ENCODE measurements at regions not wholly inside any gene's neighbourhood (a gene's known extent, or its start where the extent isn't known, plus 50 kb on each side); places are given as distances from the start of the nearest gene placed in this dataset.
"Not testable (repeated sequence)": the region's sequence is repeated elsewhere in the genome, so short reads cannot be mapped to it uniquely, and the experiment has no call there.

GRCh38 chr13:40371531-40372125, 294.8 kb downstream of the FOXO1 start:
- H3K4me3 ChIP-seq (ENCODE audit: severe bottlenecking) = no peak overlapping the region
- DNase-seq (ENCODE audit: low spot score) (no peak), ATAC-seq (ENCODE audit: low read depth) (no peak)
- no peaks in the 10 kb centered on the region for H3K36me3 ChIP-seq (ENCODE audit: low read depth)
- no peaks in the 10 kb centered on the region for H3K27me3 ChIP-seq (ENCODE audit: insufficient read depth, poor library complexity, severe bottlenecking)
- no peaks in the 10 kb centered on the region for H3K9me3 ChIP-seq (ENCODE audit: severe bottlenecking)
- H3K27ac ChIP-seq (ENCODE audit: poor library complexity, severe bottlenecking) = no peak overlapping the region
- H3K4me1 ChIP-seq (ENCODE audit: insufficient read depth, poor library complexity, severe bottlenecking) = no peaks in the 10 kb centered on the region
- TF ChIP-seq, protein P1, sequence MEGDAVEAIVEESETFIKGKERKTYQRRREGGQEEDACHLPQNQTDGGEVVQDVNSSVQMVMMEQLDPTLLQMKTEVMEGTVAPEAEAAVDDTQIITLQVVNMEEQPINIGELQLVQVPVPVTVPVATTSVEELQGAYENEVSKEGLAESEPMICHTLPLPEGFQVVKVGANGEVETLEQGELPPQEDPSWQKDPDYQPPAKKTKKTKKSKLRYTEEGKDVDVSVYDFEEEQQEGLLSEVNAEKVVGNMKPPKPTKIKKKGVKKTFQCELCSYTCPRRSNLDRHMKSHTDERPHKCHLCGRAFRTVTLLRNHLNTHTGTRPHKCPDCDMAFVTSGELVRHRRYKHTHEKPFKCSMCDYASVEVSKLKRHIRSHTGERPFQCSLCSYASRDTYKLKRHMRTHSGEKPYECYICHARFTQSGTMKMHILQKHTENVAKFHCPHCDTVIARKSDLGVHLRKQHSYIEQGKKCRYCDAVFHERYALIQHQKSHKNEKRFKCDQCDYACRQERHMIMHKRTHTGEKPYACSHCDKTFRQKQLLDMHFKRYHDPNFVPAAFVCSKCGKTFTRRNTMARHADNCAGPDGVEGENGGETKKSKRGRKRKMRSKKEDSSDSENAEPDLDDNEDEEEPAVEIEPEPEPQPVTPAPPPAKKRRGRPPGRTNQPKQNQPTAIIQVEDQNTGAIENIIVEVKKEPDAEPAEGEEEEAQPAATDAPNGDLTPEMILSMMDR (IDR thresholded peaks at IDR 0.05; ENCODE audit: poor library complexity, severe bottlenecking) = no peak

DNA sequence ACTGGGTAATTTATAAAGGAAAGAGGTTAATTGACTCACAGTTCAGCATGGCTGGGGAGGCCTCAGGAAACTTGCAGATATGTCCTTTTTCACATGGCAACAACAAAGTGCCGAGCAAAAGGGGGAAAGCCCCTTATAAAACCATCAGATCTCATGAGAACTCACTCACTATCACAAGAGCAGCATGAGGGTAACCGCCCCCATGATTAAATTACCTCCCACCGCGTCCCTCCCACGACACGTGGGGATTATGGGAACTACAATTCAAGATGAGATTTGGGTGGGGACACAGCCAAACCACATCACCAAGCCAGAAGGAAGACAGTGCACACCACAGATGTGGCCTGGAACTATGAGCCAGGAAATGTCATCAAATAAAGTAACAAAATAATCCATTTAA, 292.8 kb downstream of the FOXO1 start:
- H3K4me3 ChIP-seq (ENCODE audit: severe bottlenecking) = not testable (repeated sequence)

GRCh38 chr13:40375489-40376171, 290.8 kb downstream of the FOXO1 start:
- no peaks in the 10 kb centered on the region for H3K4me1 ChIP-seq (ENCODE audit: insufficient read depth, poor library complexity, severe bottlenecking)
- H3K9me3 ChIP-seq (ENCODE audit: severe bottlenecking) = no peaks in the 10 kb centered on the region
- no peak overlapping the region for H3K4me3 ChIP-seq (ENCODE audit: severe bottlenecking)
- H3K27me3 ChIP-seq (ENCODE audit: insufficient read depth, poor library complexity, severe bottlenecking) = no peaks in the 10 kb centered on the region
- DNase-seq (ENCODE audit: low spot score) = no peak
- no peaks in the 10 kb centered on the region for H3K36me3 ChIP-seq (ENCODE audit: low read depth)
- ATAC-seq (ENCODE audit: low read depth) = no peak
- TF ChIP-seq, protein P1 (IDR thresholded peaks at IDR 0.05; ENCODE audit: poor library complexity, severe bottlenecking) = no peak
- no peak overlapping the region for H3K27ac ChIP-seq (ENCODE audit: poor library complexity, severe bottlenecking)

More for the DNA sequence above, 292.8 kb downstream of the FOXO1 start:
- H3K27me3 ChIP-seq (ENCODE audit: insufficient read depth, poor library complexity, severe bottlenecking); ATAC-seq (ENCODE audit: low read depth); H3K36me3 ChIP-seq (ENCODE audit: low read depth); H3K9me3 ChIP-seq (ENCODE audit: severe bottlenecking); H3K27ac ChIP-seq (ENCODE audit: poor library complexity, severe bottlenecking); DNase-seq (ENCODE audit: low spot score); H3K4me1 ChIP-seq (ENCODE audit: insufficient read depth, poor library complexity, severe bottlenecking): not testable (repeated sequence)

DNA sequence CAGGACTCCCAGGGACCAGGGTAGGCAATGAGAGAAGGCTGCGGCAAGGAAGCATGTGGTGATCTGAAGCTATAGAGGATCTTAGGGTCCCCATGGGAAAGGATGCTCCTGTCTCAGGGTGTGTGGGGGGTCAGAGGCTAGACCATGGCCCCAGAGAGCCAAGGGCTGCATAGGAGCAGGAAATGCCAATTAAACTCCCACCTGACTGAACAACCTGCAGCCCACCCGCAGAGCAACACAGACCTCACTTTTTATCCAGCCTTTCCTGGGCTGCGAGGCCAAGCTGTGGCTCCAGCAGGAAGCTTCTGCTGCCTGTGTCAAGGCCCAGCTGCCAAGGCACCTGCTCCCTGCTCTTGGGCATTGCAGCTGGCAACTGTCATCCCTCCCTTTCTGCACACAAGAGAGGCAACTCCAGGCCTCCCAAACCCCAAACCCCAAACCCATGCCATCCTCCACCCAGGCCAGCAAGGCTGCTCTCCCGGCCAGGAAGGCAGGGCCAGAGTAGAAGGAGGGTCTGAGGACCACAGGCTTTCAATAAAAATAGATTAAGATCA, 290.1 kb downstream of the FOXO1 start:
- Histone ChIP-seq H3K4me3 (ENCODE audit: severe bottlenecking) (no peak overlapping the region), H3K36me3 (ENCODE audit: low read depth) (no peaks in the 10 kb centered on the region), H3K4me1 (ENCODE audit: insufficient read depth, poor library complexity, severe bottlenecking) (no peaks in the 10 kb centered on the region), H3K27ac (ENCODE audit: poor library complexity, severe bottlenecking) (no peak overlapping the region), H3K27me3 (ENCODE audit: insufficient read depth, poor library complexity, severe bottlenecking) (no peaks in the 10 kb centered on the region), H3K9me3 (ENCODE audit: severe bottlenecking) (no peaks in the 10 kb centered on the region)
- no peak for DNase-seq (ENCODE audit: low spot score)
- TF ChIP-seq, protein P1 (IDR thresholded peaks at IDR 0.05; ENCODE audit: poor library complexity, severe bottlenecking) = no peak
- no peak for ATAC-seq (ENCODE audit: low read depth)

- H3K9me3 ChIP-seq (ENCODE audit: severe bottlenecking) = no peaks in the 10 kb centered on the region
- H3K27ac ChIP-seq (ENCODE audit: poor library complexity, severe bottlenecking) = no peak overlapping the region
- TF ChIP-seq, protein P1 (IDR thresholded peaks at IDR 0.05; ENCODE audit: poor library complexity, severe bottlenecking) = no peak
- H3K4me1 ChIP-seq (ENCODE audit: insufficient read depth, poor library complexity, severe bottlenecking) = no peaks in the 10 kb centered on the region
- no peak overlapping the region for H3K4me3 ChIP-seq (ENCODE audit: severe bottlenecking)
- no peaks in the 10 kb centered on the region for H3K36me3 ChIP-seq (ENCODE audit: low read depth)
- DNase-seq (ENCODE audit: low spot score) = no peak
- ATAC-seq (ENCODE audit: low read depth) = no peak
- no peaks in the 10 kb centered on the region for H3K27me3 ChIP-seq (ENCODE audit: insufficient read depth, poor library complexity, severe bottlenecking)
Observed at GRCh38 chr13:40376867-40377535, 289.4 kb downstream of the FOXO1 start.

Data from RWPE2 (cell line).